GM12878 (cell line): ENCODE measurements at regions not wholly inside any gene's neighbourhood (a gene's known extent, or its start where the extent isn't known, plus 50 kb on each side); places are given as distances from the start of the nearest gene placed in this dataset.
"Not testable (repeated sequence)": the region's sequence is repeated elsewhere in the genome, so short reads cannot be mapped to it uniquely, and the experiment has no call there.

Experiments used
- ATAC-seq: fragments of 200-7000 bp; cut with Tn5 transposase; 3 replicates; pipeline ENCODE4 v1.9.1; 2020; ENCODE audit warnings: mild to moderate bottlenecking, moderate library complexity
- BruUV-seq: library from RNA; stranded (reverse); fragments of 400-500 nt; replicated peaks from 2 replicates; lab custom pipeline; 2021; lab: Mats Ljungman, UMichigan
- CTCF ChIA-PET: fragments of 300-600 bp; sonication (Branson Sonifier 250); formaldehyde crosslinking; extraction: SDS; loops from one replicate; lab custom pipeline; 2021; ENCODE audit warnings: inconsistent platforms; lab: Yijun Ruan, JAX
- POLR2A ChIA-PET: fragments of 350-600 bp; formaldehyde crosslinking; extraction: SDS; loops from one replicate; lab custom pipeline; 2021; ENCODE audit warnings: inconsistent platforms; lab: Charles Lee
- RAD21 ChIA-PET: fragments of 300-600 bp; sonication (Branson Sonifier 250); formaldehyde crosslinking; loops from one replicate; lab custom pipeline; 2023; ENCODE audit warnings: antibody characterized with exemption; ENCODE audit not compliant: unreplicated experiment; lab: Charles Lee
- SMC1A ChIA-PET: fragments of 300-600 bp; sonication (Branson Sonifier 250); formaldehyde crosslinking; loops from one replicate; lab custom pipeline; 2023; ENCODE audit not compliant: unreplicated experiment, uncharacterized antibody; lab: Charles Lee
- DNase-seq: peaks from one replicate; pipeline ENCODE4 v3.0.0-alpha.2; 2011; ENCODE audit warnings: low read depth, low spot score
- FAIRE-seq: peaks from 3 replicates; lab custom pipeline; 2011; peaks lifted over from hg19 to GRCh38; lab: Jason Lieb, UNC
- H2AFZ ChIP-seq: 2 replicates; pipeline ENCODE4 v1.6.0; 2011; ENCODE audit warnings: low read depth, low read length, control low read depth; ENCODE audit not compliant: control insufficient read depth
- H3K27ac ChIP-seq: 2 replicates; pipeline ENCODE4 v1.5.1; 2011; ENCODE audit warnings: control low read depth; ENCODE audit not compliant: control insufficient read depth, insufficient read depth
- H3K27me3 ChIP-seq, 2 experiments: replicated peaks in 1 of 2; 2 replicates each; pipeline versions ENCODE4 v1.6.0 to v1.6.1; 2011; ENCODE audit warnings: low read length in 1 of 2; ENCODE audit not compliant: control insufficient read depth in 2 of 2, insufficient read depth in 2 of 2
- H3K36me3 ChIP-seq, 2 experiments: 2 replicates each; pipeline ENCODE4 v1.5.1; 2011; ENCODE audit warnings: low read length in 1 of 2; ENCODE audit not compliant: control insufficient read depth in 2 of 2, insufficient read depth in 2 of 2
- H3K4me1 ChIP-seq: 2 replicates; pipeline ENCODE4 v1.6.1; 2011; ENCODE audit warnings: mild to moderate bottlenecking, low read length, moderate library complexity, mixed read lengths; ENCODE audit not compliant: control insufficient read depth, insufficient read depth
- H3K4me2 ChIP-seq: 2 replicates; pipeline ENCODE4 v1.6.0; 2011; ENCODE audit warnings: control low read depth; ENCODE audit not compliant: control insufficient read depth, insufficient read depth
- H3K4me3 ChIP-seq: fragments of 200-600 bp; sonication (generic); 2 replicates; pipeline ENCODE4 v1.5.1; 2016
- H3K79me2 ChIP-seq: 2 replicates; pipeline ENCODE4 v1.6.0; 2011; ENCODE audit warnings: low read length; ENCODE audit not compliant: control insufficient read depth, insufficient read depth
- H3K9ac ChIP-seq: 2 replicates; pipeline ENCODE4 v1.8.0; 2011; ENCODE audit warnings: low read length, control low read depth, mixed read lengths; ENCODE audit not compliant: control insufficient read depth, insufficient read depth
- H3K9me3 ChIP-seq: replicated peaks from 3 replicates; pipeline ENCODE4 v1.5.1; 2011; ENCODE audit warnings: mild to moderate bottlenecking, low read length; ENCODE audit not compliant: control insufficient read depth, insufficient read depth
- H4K20me1 ChIP-seq: 2 replicates; pipeline ENCODE4 v1.6.0; 2011; ENCODE audit not compliant: control insufficient read depth, insufficient read depth
- WGBS: methylation state at CpG from one replicate; pipeline ENCODE4 v1.1.6; 2016; ENCODE audit warnings: low lambda C conversion rate; ENCODE audit not compliant: insufficient replicate concordance, insufficient coverage; ENCODE audit errors: missing lambda C conversion rate; 5-methylcytosine and 5-hydroxymethylcytosine counted together
- in situ Hi-C: fragments of 300-500 bp; cut with MboI; formaldehyde crosslinking; loops from 9 replicates; pipeline ENCODE4 v1.14.3; 2018; ENCODE audit warnings: mixed read lengths
- intact Hi-C: fragments of 100-400 bp; cut with micrococcal nuclease; formaldehyde crosslinking; loops from one replicate; pipeline ENCODE4 v1.14.2; 2022; ENCODE audit not compliant: unreplicated experiment

DNA sequence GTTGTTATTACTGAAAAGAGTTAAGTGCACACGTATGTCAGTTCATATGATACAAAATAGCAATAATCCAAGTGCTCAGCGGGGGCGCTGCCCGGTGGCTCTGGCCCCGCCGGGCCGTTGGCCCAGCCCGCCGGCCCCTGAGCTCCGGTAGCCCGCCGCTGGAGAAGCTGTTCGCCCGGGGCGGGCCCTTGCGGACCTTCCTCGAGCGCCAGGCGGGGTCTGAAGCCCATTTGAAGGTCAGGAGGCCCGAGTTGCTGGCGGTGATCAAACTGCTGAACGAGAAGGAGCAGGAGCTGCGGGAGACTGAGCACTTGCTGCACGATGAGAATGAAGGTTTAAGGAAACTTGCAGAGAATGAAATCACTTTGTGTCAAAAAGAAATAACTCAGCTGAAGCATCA lies 599.0 kb downstream of the TRIML1 start:
- H3K79me2 ChIP-seq, SMC1A ChIA-PET, CTCF ChIA-PET, in situ Hi-C loops, H3K9ac ChIP-seq, H3K4me2 ChIP-seq, H4K20me1 ChIP-seq, intact Hi-C loops, FAIRE-seq, H3K4me3 ChIP-seq, H3K4me1 ChIP-seq, POLR2A ChIA-PET, H3K27ac ChIP-seq, H3K9me3 ChIP-seq, RAD21 ChIA-PET, DNase-seq, ATAC-seq, H3K27me3 ChIP-seq, BruUV-seq, H3K36me3 ChIP-seq, H2AFZ ChIP-seq: not testable (repeated sequence)
- WGBS: 45% methylated on average over 17 of the region's 24 CpGs

DNA sequence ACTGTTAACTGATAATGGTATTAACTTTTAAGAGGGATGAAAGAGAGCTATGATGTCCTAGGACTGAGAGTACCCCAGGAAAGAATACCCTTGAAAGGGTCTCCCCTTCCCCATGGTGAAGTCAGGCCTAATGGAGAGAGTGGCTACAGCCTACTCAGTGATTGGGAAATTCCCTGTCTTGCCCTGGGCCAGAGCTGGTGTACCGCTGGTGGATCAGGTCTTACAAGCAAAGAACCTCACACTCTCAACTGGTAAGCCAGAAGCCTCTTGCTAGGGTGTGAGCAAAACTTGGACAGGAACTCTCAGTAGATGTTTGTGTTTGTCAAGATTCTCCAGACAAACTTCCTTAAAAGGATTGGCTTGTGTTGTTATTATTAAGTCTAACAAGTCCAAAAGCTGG lies 600.9 kb downstream of the TRIML1 start:
- BruUV-seq, H3K27ac ChIP-seq, POLR2A ChIA-PET, H3K36me3 ChIP-seq, H3K9me3 ChIP-seq, H3K4me1 ChIP-seq, H3K4me2 ChIP-seq, H4K20me1 ChIP-seq, SMC1A ChIA-PET, H3K79me2 ChIP-seq, H3K9ac ChIP-seq, in situ Hi-C loops, RAD21 ChIA-PET, H3K27me3 ChIP-seq, H2AFZ ChIP-seq, intact Hi-C loops, CTCF ChIA-PET, H3K4me3 ChIP-seq, DNase-seq: not testable (repeated sequence)
- FAIRE-seq (peak; percentile 99), ATAC-seq (peak; percentile 77)
- 33% methylated on average over 1 of the region's 1 CpG for WGBS

DNA sequence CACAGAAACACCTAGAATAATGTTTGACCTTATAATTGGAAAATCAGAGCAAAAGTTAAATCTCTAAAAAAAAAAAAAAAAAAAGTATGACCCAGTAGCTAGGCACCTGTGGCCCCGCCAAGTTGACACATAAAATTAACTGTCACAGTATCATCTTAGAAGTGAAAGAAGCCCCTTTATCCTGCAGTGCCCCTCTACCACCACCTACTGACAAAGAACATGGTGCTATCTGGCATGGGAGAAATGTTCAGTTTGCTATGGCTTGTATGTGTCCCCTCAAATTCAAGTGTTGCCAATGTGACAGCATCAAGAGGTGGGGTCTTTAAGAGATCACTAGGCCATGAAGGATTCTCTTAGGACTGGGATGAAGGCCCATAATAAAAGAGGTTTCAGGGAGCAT lies 601.5 kb downstream of the TRIML1 start:
- H3K36me3 ChIP-seq, CTCF ChIA-PET, H2AFZ ChIP-seq, SMC1A ChIA-PET, in situ Hi-C loops, POLR2A ChIA-PET, H4K20me1 ChIP-seq, H3K9me3 ChIP-seq, H3K4me2 ChIP-seq, H3K79me2 ChIP-seq, H3K4me3 ChIP-seq, H3K9ac ChIP-seq, RAD21 ChIA-PET, H3K27ac ChIP-seq, H3K4me1 ChIP-seq, DNase-seq, H3K27me3 ChIP-seq, intact Hi-C loops: not testable (repeated sequence)
- TSS peak; percentile 90 for BruUV-seq
- FAIRE-seq (peak; percentile 69), ATAC-seq (peak; percentile 80)
- no CpG with 5 or more reads among the region's 1 CpG for WGBS
